Mammary epithelial cell (primary cell): ENCODE measurements at regions not wholly inside any gene's neighbourhood (a gene's known extent, or its start where the extent isn't known, plus 50 kb on each side); places are given as distances from the start of the nearest gene placed in this dataset.

ENCODE experiments used
- CTCF ChIP-seq, 2 donors: IDR thresholded peaks in 1 of 2; conservative IDR thresholded peaks in 1 of 2; 2 replicates each; pipeline ENCODE4 v1.5.1; 2011 to 2012; ENCODE audit warnings: inconsistent platforms in 2 of 2, low read length in 2 of 2, mild to moderate bottlenecking in 2 of 2, control low read depth in 1 of 2, low read depth in 1 of 2; ENCODE audit not compliant: insufficient read depth in 1 of 2; ENCODE audit errors: extremely low read depth in 1 of 2
- EZH2 ChIP-seq: IDR thresholded peaks from 2 replicates; pipeline ENCODE4 v1.6.1; 2012; ENCODE audit warnings: low read length, inconsistent platforms, borderline replicate concordance

GRCh38 chr2:195451160-195451559, 205.9 kb upstream of the SLC39A10 start:
- TF ChIP-seq CTCF (conservative IDR thresholded peaks at IDR 0.05 in 1 of 2, IDR thresholded peaks at IDR 0.05 in 1 of 2; ENCODE audit: extremely low read depth in 1 of 2, insufficient read depth in 1 of 2, low read depth in 1 of 2, low read length in 2 of 2) (no peak), EZH2 (no peak)
